ENCODE measurements at regions not wholly inside any gene's neighbourhood (a gene's known extent, or its start where the extent isn't known, plus 50 kb on each side); places are given as distances from the start of the nearest gene placed in this dataset.
A peak's percentile ranks its signal among the peaks of the same experiment; 100 is the strongest.

DNA sequence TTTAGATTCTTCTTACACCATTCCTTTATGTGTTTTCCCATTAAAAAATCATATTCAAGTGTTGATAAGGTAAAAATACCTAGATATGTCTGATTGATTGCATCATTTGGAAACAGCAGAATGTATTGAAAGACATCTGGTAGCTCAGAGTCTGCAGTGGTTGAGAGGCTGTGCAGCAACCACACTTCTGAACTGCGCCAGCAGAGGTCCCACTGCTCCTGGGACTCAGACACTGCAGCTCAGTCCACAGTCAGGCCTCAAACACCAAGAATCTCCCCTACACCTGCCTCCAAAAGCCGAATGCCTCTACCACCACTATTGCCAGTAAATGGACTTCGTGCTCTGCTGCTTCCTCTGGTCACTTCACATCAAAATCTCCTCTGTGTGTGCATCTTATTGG, 176.9 kb upstream of the LMCD1 start:
- Histone ChIP-seq H4K91ac (ENCODE audit: insufficient read depth, low read depth, low read length) (no peak overlapping the region), H3K9me1 (ENCODE audit: insufficient read depth, low read length) (no peaks in the 10 kb centered on the region), H2BK120ac (ENCODE audit: low read depth, low read length) (no peak overlapping the region), H3K4me1 (ENCODE audit: control insufficient read depth, insufficient read depth, low read length) (peaks cover 4% of the 10 kb centered on the region; the same call in 1 of the 2 replicates), H3K4me3 (ENCODE audit: insufficient read depth, low read depth, low read length) (no peak overlapping the region), H3K14ac (replicated peaks; ENCODE audit: low read depth, low read length) (no peak overlapping the region), H2BK20ac (ENCODE audit: low read depth, low read length) (no peak overlapping the region), H2BK15ac (ENCODE audit: low read depth, low read length) (no peak overlapping the region), H3K4ac (ENCODE audit: low read depth, low read length) (no peak overlapping the region), H3K27ac (ENCODE audit: insufficient read depth, low read length) (no peak overlapping the region), H3K36me3 (ENCODE audit: control insufficient read depth, insufficient read depth, low read length) (no peaks in the 10 kb centered on the region), H3K79me1 (ENCODE audit: low read depth in 1 of 2, low read length in 2 of 2) (no peaks in the 10 kb centered on the region), H2AK9ac (replicated peaks; ENCODE audit: low read depth, low read length, poor library complexity) (peak overlapping the region; percentile 33), H2BK5ac (ENCODE audit: low read depth, low read length, poor library complexity, severe bottlenecking) (no peak overlapping the region), H4K8ac (ENCODE audit: low read depth in 2 of 2, low read length in 2 of 2) (no peak overlapping the region), H3K23ac (ENCODE audit: low read depth, low read length) (no peak overlapping the region), H3K4me2 (ENCODE audit: low read depth, low read length) (no peak overlapping the region), H4K5ac (ENCODE audit: low read depth, low read length) (no peak overlapping the region), H3K27me3 (ENCODE audit: control insufficient read depth, insufficient read depth, low read length) (peaks cover 5% of the 10 kb centered on the region; the same call in 1 of the 2 replicates), H3K56ac (ENCODE audit: extremely low read depth, insufficient read depth, low read length) (no peak overlapping the region), H3K18ac (ENCODE audit: low read depth, low read length) (no peak overlapping the region), H2AFZ (replicated peaks; ENCODE audit: low read length, poor library complexity) (peak overlapping the region; percentile 8), H2AK5ac (ENCODE audit: low read depth, low read length) (no peak overlapping the region; the same call in 1 of the 2 replicates), H3K9me3 (ENCODE audit: control insufficient read depth, insufficient read depth, low read length) (no peaks in the 10 kb centered on the region), H3K9ac (ENCODE audit: low read depth, low read length) (no peak overlapping the region), H4K20me1 (ENCODE audit: insufficient read depth, low read length) (no peaks in the 10 kb centered on the region)
- dilution Hi-C loops (cut with HindIII; ENCODE audit: low sequenced_read_pairs, unreplicated experiment) (no loop called here), intact Hi-C loops (cut with micrococcal nuclease) (loop anchor here (1.0 to 5.0 kb wide), 2 partner anchors 93 to 298 kb away; no protein-coding TSS in a partner anchor), in situ Hi-C loops (cut with MboI; ENCODE audit: low sequenced_read_pairs) (no loop called here)
- ChIA-PET CTCF (interaction anchor here (1.0 to 1.7 kb wide), 2 partner anchors 90 to 93 kb away, joined by 6 to 7 read pairs; no protein-coding TSS in a partner anchor), POLR2A (ENCODE audit: unreplicated experiment) (no interaction called here)
- ATAC-seq (ENCODE audit: low read depth) = peak; percentile 89
- no TSS peak for BruUV-seq (replicated peaks)
- TF ChIP-seq BHLHE40 (IDR thresholded peaks at IDR 0.05; ENCODE audit: low read depth, low read length) (no peak), MAFK (IDR thresholded peaks at IDR 0.05; ENCODE audit: low read depth, low read length) (no peak), SMC3 (IDR thresholded peaks at IDR 0.05; ENCODE audit: low read depth, low read length) (peak; percentile 46; the same call in 1 of the 2 replicates), CHD1 (IDR thresholded peaks at IDR 0.05; ENCODE audit: low read depth, low read length) (no peak), NFE2L2 (IDR thresholded peaks at IDR 0.05; ENCODE audit: low read depth, low read length) (no peak), FOS (IDR thresholded peaks at IDR 0.05; ENCODE audit: low read depth, low read length) (no peak), CEBPB (IDR thresholded peaks at IDR 0.05; ENCODE audit: low read depth, low read length) (peak; percentile 48), RCOR1 (IDR thresholded peaks at IDR 0.05; ENCODE audit: insufficient replicate concordance, low read length) (no peak), MXI1 (IDR thresholded peaks at IDR 0.05; ENCODE audit: borderline replicate concordance, low read depth, low read length) (no peak), RAD21 (IDR thresholded peaks at IDR 0.05; ENCODE audit: low read length) (peak; percentile 45; the same call in 1 of the 2 replicates), MAZ (IDR thresholded peaks at IDR 0.05; ENCODE audit: borderline replicate concordance, low read depth, low read length) (no peak), RFX5 (IDR thresholded peaks at IDR 0.05; ENCODE audit: low read depth, low read length) (no peak)
- TF ChIP-seq, protein P1, sequence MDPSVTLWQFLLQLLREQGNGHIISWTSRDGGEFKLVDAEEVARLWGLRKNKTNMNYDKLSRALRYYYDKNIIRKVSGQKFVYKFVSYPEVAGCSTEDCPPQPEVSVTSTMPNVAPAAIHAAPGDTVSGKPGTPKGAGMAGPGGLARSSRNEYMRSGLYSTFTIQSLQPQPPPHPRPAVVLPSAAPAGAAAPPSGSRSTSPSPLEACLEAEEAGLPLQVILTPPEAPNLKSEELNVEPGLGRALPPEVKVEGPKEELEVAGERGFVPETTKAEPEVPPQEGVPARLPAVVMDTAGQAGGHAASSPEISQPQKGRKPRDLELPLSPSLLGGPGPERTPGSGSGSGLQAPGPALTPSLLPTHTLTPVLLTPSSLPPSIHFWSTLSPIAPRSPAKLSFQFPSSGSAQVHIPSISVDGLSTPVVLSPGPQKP (IDR thresholded peaks at IDR 0.05; ENCODE audit: borderline replicate concordance, low read depth, low read length) = no peak
- TF ChIP-seq, protein P2, sequence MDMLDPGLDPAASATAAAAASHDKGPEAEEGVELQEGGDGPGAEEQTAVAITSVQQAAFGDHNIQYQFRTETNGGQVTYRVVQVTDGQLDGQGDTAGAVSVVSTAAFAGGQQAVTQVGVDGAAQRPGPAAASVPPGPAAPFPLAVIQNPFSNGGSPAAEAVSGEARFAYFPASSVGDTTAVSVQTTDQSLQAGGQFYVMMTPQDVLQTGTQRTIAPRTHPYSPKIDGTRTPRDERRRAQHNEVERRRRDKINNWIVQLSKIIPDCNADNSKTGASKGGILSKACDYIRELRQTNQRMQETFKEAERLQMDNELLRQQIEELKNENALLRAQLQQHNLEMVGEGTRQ (IDR thresholded peaks at IDR 0.05; ENCODE audit: low read depth, low read length) = no peak
- TF ChIP-seq, protein P3, sequence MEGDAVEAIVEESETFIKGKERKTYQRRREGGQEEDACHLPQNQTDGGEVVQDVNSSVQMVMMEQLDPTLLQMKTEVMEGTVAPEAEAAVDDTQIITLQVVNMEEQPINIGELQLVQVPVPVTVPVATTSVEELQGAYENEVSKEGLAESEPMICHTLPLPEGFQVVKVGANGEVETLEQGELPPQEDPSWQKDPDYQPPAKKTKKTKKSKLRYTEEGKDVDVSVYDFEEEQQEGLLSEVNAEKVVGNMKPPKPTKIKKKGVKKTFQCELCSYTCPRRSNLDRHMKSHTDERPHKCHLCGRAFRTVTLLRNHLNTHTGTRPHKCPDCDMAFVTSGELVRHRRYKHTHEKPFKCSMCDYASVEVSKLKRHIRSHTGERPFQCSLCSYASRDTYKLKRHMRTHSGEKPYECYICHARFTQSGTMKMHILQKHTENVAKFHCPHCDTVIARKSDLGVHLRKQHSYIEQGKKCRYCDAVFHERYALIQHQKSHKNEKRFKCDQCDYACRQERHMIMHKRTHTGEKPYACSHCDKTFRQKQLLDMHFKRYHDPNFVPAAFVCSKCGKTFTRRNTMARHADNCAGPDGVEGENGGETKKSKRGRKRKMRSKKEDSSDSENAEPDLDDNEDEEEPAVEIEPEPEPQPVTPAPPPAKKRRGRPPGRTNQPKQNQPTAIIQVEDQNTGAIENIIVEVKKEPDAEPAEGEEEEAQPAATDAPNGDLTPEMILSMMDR (conservative IDR thresholded peaks at IDR 0.05; ENCODE audit: low read depth, low read length) = peak; percentile 48
- no CpG with 5 or more reads among the region's 3 CpGs for WGBS, 2 experiments (ENCODE audit: extremely low coverage in 2 of 2, insufficient read length in 1 of 2)
- peak; percentile 27 for DNase-seq

Data from IMR-90 (cell line).